ENCODE measurements at regions not wholly inside any gene's neighbourhood (a gene's known extent, or its start where the extent isn't known, plus 50 kb on each side); places are given as distances from the start of the nearest gene placed in this dataset.

GRCh38 chr10:133006806-133007205 lies 64.4 kb upstream of the CFAP46 start:
- TF ChIP-seq POLR2A (IDR thresholded peaks at IDR 0.05) (no peak), CTCF (IDR thresholded peaks at IDR 0.05) (no peak)

Data from ovary (tissue), 3 donors.